ENCODE measurements at regions not wholly inside any gene's neighbourhood (a gene's known extent, or its start where the extent isn't known, plus 50 kb on each side); places are given as distances from the start of the nearest gene placed in this dataset.
A peak's percentile ranks its signal among the peaks of the same experiment; 100 is the strongest.

- no peaks in the 10 kb centered on the region for H3K36me3 ChIP-seq
- H3K4me3 ChIP-seq = no peak overlapping the region
- no peaks in the 10 kb centered on the region for H3K9me3 ChIP-seq
- TF ChIP-seq CTCF (IDR thresholded peaks at IDR 0.05) = no peak
- H3K27me3 ChIP-seq (replicated peaks; ENCODE audit: insufficient read depth) = no peaks in the 10 kb centered on the region
- peaks cover 54 to 88% of the 10 kb centered on the region in 2 donors for H3K4me1 ChIP-seq (ENCODE audit: control insufficient read depth in 1 of 2, low read depth in 2 of 2)
- no peak for ATAC-seq (ENCODE audit: insufficient number of reproducible peaks, low FRiP score, low read depth)
- DNase-seq (ENCODE audit: low spot score) = no peak
- no peak overlapping the region for H3K27ac ChIP-seq
Measured at GRCh38 chr11:130651066-130651855, 202.8 kb downstream of the ADAMTS15 start.

- no peak for DNase-seq (ENCODE audit: low spot score)
- H3K36me3 ChIP-seq = no peaks in the 10 kb centered on the region
- peak; percentile 72 for ATAC-seq (ENCODE audit: insufficient number of reproducible peaks, low FRiP score, low read depth)
- no peak overlapping the region for H3K4me3 ChIP-seq
- H3K4me1 ChIP-seq (ENCODE audit: control insufficient read depth in 1 of 2, low read depth in 2 of 2) = peaks cover 41 to 72% of the 10 kb centered on the region in 2 donors
- TF ChIP-seq CTCF (IDR thresholded peaks at IDR 0.05) = no peak
- peak overlapping the region; percentile 81 to 86 for H3K27ac ChIP-seq
- H3K27me3 ChIP-seq (replicated peaks; ENCODE audit: insufficient read depth) = no peaks in the 10 kb centered on the region
- no peaks in the 10 kb centered on the region for H3K9me3 ChIP-seq
Measured at GRCh38 chr11:130652671-130653335, 204.4 kb downstream of the ADAMTS15 start.

- Histone ChIP-seq H3K36me3 (no peaks in the 10 kb centered on the region), H3K27ac (peak overlapping the region; percentile 81 to 86), H3K9me3 (no peaks in the 10 kb centered on the region), H3K4me1 (ENCODE audit: control insufficient read depth in 1 of 2, low read depth in 2 of 2) (peaks cover 39 to 60% of the 10 kb centered on the region in 2 donors), H3K4me3 (no peak overlapping the region), H3K27me3 (replicated peaks; ENCODE audit: insufficient read depth) (no peaks in the 10 kb centered on the region)
- no peak for TF ChIP-seq CTCF (IDR thresholded peaks at IDR 0.05)
- DNase-seq (ENCODE audit: low spot score) (peak; percentile 69), ATAC-seq (ENCODE audit: insufficient number of reproducible peaks, low FRiP score, low read depth) (peak; percentile 81)
Measured at GRCh38 chr11:130653838-130654636, 205.6 kb downstream of the ADAMTS15 start.

- DNase-seq (ENCODE audit: low spot score) (no peak), ATAC-seq (ENCODE audit: insufficient number of reproducible peaks, low FRiP score, low read depth) (no peak)
- TF ChIP-seq CTCF (IDR thresholded peaks at IDR 0.05) = no peak
- H3K4me3 ChIP-seq = no peak overlapping the region
- no peaks in the 10 kb centered on the region for H3K9me3 ChIP-seq
- H3K36me3 ChIP-seq = no peaks in the 10 kb centered on the region
- no peaks in the 10 kb centered on the region for H3K27me3 ChIP-seq (replicated peaks; ENCODE audit: insufficient read depth)
- peaks cover 28 to 47% of the 10 kb centered on the region in 2 donors for H3K4me1 ChIP-seq (ENCODE audit: control insufficient read depth in 1 of 2, low read depth in 2 of 2)
- peak overlapping the region; percentile 51 to 81 for H3K27ac ChIP-seq
Measured at GRCh38 chr11:130655300-130655699, 206.9 kb downstream of the ADAMTS15 start.

GRCh38 chr11:130666781-130667251 lies 218.4 kb downstream of the ADAMTS15 start:
- ATAC-seq (ENCODE audit: insufficient number of reproducible peaks, low FRiP score, low read depth) (no peak), DNase-seq (ENCODE audit: low spot score) (no peak)
- Histone ChIP-seq H3K9me3 (no peaks in the 10 kb centered on the region), H3K36me3 (no peaks in the 10 kb centered on the region), H3K27me3 (replicated peaks; ENCODE audit: insufficient read depth) (no peaks in the 10 kb centered on the region), H3K27ac (no peak overlapping the region), H3K4me1 (ENCODE audit: control insufficient read depth in 1 of 2, low read depth in 2 of 2) (peaks cover under 1 to 5% of the 10 kb centered on the region in 2 donors), H3K4me3 (no peak overlapping the region)
- TF ChIP-seq CTCF (IDR thresholded peaks at IDR 0.05) = no peak
